HG03521 (cell line): ENCODE measurements at regions not wholly inside any gene's neighbourhood (a gene's known extent, or its start where the extent isn't known, plus 50 kb on each side); places are given as distances from the start of the nearest gene placed in this dataset.

Experiments used
- ATAC-seq: cut with Tn5 transposase; IDR thresholded peaks from one replicate; pipeline ENCODE4 v1.9.1; 2021; ENCODE audit warnings: mild to moderate bottlenecking, moderate library complexity; ENCODE audit not compliant: unreplicated experiment

GRCh38 chr3:23663661-23664186, 142.0 kb upstream of the UBE2E1 start:
- ATAC-seq: no peak

GRCh38 chr3:23664459-23664858, 141.3 kb upstream of the UBE2E1 start:
- ATAC-seq: no peak

- ATAC-seq: no peak
These were observed 140.0 kb upstream of the UBE2E1 start for GRCh38 chr3:23665741-23666140.

- ATAC-seq: no peak
These were observed 138.9 kb upstream of the UBE2E1 start for GRCh38 chr3:23666818-23667217.

- ATAC-seq: no peak
These were observed 138.0 kb upstream of the UBE2E1 start for GRCh38 chr3:23667536-23668429.

- ATAC-seq: no peak
These were observed 137.3 kb upstream of the UBE2E1 start for GRCh38 chr3:23668430-23668904.

GRCh38 chr3:23669541-23670255, 136.1 kb upstream of the UBE2E1 start:
- no peak for ATAC-seq

GRCh38 chr3:23671851-23672589, 133.7 kb upstream of the UBE2E1 start:
- ATAC-seq: no peak

GRCh38 chr3:23672628-23673027, 133.1 kb upstream of the UBE2E1 start:
- no peak for ATAC-seq

- no peak for ATAC-seq
These were observed 130.7 kb upstream of the UBE2E1 start for GRCh38 chr3:23675010-23675409.

GRCh38 chr3:23676093-23676492, 129.7 kb upstream of the UBE2E1 start:
- ATAC-seq: no peak

GRCh38 chr3:23682646-23683045, 123.1 kb upstream of the UBE2E1 start:
- no peak for ATAC-seq

GRCh38 chr3:23685541-23686258, 120.1 kb upstream of the UBE2E1 start:
- ATAC-seq: no peak

- ATAC-seq: no peak
These were observed 119.2 kb upstream of the UBE2E1 start for GRCh38 chr3:23686519-23686918.

GRCh38 chr3:23691357-23691895, 114.3 kb upstream of the UBE2E1 start:
- ATAC-seq: no peak

- no peak for ATAC-seq
These were observed 108.9 kb upstream of the UBE2E1 start for GRCh38 chr3:23696842-23697241.

- ATAC-seq: no peak
These were observed 108.3 kb upstream of the UBE2E1 start for GRCh38 chr3:23697416-23697815.

- no peak for ATAC-seq
These were observed 107.0 kb upstream of the UBE2E1 start for GRCh38 chr3:23698652-23699313.

- no peak for ATAC-seq
These were observed 105.1 kb upstream of the UBE2E1 start for GRCh38 chr3:23700616-23701015.
